Retinal pigment epithelial cell (primary cell): ENCODE measurements at regions not wholly inside any gene's neighbourhood (a gene's known extent, or its start where the extent isn't known, plus 50 kb on each side); places are given as distances from the start of the nearest gene placed in this dataset.

Source experiments
- DNase-seq: peaks from one replicate; pipeline ENCODE4 v3.0.0-alpha.2; 2010; ENCODE audit warnings: low read depth
- H3K4me3 ChIP-seq: 2 replicates; pipeline ENCODE4 v1.5.1; 2011; ENCODE audit warnings: mild to moderate bottlenecking, low read length, control low read depth, moderate library complexity
- TF ChIP-seq, protein P1 (sequence below): conservative IDR thresholded peaks from 2 replicates; pipeline ENCODE4 v1.5.1; 2011; ENCODE audit warnings: low read depth, low read length, control low read depth, inconsistent platforms

DNA sequence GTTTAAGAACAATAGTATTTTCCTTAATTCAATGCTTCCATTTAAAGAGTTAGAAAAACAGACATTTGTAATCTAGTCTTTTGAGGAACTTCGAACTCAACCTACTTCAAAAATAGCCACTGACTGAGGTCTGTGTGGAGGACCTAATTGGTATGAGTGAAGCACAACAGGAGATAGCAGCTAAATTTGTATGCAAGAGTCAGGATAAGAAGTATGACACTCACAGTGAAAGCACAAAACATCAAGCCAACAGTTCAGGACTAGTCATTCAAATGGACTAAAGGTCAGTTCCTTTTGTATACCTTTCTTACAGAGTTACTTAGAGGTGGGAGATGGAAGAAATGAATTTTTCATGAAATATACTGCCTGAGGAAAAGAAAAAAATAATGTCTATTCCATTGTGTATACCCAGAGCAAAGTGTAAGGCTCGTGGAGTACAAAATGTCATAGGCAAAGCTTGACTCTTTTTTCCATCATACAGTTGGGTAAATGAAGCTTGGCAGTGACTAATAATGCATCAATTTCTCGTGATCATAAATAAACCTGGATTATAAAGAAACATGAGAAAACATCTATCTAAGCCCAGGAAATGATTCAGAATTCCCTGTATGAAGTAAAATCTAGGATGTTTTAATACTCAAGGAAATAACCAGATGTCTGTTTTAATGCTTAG is 1005.2 kb upstream of the CADM2 start:
- no peak overlapping the region for H3K4me3 ChIP-seq
- DNase-seq, result peak; percentile 56
- TF ChIP-seq, protein P1, sequence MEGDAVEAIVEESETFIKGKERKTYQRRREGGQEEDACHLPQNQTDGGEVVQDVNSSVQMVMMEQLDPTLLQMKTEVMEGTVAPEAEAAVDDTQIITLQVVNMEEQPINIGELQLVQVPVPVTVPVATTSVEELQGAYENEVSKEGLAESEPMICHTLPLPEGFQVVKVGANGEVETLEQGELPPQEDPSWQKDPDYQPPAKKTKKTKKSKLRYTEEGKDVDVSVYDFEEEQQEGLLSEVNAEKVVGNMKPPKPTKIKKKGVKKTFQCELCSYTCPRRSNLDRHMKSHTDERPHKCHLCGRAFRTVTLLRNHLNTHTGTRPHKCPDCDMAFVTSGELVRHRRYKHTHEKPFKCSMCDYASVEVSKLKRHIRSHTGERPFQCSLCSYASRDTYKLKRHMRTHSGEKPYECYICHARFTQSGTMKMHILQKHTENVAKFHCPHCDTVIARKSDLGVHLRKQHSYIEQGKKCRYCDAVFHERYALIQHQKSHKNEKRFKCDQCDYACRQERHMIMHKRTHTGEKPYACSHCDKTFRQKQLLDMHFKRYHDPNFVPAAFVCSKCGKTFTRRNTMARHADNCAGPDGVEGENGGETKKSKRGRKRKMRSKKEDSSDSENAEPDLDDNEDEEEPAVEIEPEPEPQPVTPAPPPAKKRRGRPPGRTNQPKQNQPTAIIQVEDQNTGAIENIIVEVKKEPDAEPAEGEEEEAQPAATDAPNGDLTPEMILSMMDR, result no peak

DNA sequence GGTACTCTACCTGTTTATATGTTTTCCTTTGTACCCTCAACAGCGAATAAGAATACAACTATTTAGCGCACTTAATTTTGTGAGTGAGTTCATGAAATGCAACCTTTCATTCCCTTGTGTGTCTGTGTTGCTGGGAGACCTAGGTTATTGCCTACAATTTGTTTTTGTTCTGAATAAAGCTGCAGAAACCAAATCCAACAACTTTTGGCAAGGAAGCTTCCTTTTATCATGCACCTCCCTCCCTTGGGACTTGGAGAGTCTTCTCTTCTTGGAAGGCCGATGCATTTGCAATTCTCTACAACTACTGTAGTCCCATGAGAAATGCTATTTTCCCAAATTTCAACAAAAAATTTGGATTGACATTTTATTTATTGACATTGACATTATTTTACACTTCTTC is 1002.4 kb upstream of the CADM2 start:
- TF ChIP-seq, protein P1, result no peak
- no peak overlapping the region for H3K4me3 ChIP-seq
- no peak for DNase-seq

DNA sequence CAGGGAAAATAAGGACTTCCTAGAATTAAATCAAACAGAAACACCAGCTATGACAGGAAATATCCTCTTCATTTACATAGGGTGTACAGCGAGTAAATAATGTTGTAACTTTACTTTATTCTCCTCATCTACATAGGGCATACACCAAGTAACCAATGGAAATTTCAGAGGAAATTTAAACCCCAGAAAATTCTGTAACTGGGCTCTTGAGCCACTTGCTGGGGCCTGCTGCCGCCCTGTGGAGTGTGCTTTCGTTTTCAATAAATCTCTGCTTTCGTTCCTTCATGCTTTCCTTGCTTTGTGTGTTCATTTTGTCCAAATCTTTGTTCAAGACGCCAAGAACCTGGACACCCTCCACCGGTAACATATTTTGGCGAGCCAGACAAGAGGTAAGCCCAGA is 990.4 kb upstream of the CADM2 start:
- DNase-seq, result no peak
- TF ChIP-seq, protein P1, result no peak
- H3K4me3 ChIP-seq, result no peak overlapping the region

DNA sequence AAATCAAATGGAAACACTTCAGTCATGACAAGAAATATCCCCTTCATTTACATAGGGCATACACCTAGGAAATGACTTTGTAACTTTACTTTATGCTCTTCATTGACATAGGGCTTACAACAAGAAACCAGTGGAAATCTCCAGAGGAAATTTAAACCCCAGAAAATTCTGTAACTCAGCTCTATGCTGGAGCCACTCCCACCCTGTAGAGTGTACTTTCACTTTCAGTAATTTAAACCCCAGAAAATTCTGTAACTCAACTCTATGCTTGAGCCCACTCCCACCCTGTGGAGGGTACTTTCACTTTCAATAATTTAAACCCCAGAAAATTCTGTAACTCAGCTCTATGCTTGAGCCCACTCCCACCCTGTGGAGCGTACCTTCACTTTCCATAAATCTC is 987.1 kb upstream of the CADM2 start:
- DNase-seq, result no peak
- no peak overlapping the region for H3K4me3 ChIP-seq
- TF ChIP-seq, protein P1, result no peak

DNA sequence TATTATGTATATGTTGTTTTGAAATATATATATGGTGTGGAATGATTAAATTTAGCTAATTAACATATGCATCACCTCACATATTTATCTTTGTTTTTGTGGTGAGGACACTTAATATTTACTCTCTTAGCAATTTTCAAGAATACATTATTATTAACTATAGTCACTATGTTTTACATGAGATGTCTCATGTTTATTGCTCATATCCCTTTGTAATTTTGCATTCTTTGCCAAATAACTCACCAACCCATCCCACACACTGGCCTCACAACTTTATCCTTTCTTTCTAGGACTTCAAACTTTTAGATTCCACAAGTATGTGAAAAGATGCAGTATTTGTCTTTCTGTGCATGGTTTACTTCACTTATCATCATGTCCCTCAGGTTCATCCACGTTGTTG is 950.2 kb upstream of the CADM2 start:
- no peak for DNase-seq
- TF ChIP-seq, protein P1, result no peak
- no peak overlapping the region for H3K4me3 ChIP-seq

DNA sequence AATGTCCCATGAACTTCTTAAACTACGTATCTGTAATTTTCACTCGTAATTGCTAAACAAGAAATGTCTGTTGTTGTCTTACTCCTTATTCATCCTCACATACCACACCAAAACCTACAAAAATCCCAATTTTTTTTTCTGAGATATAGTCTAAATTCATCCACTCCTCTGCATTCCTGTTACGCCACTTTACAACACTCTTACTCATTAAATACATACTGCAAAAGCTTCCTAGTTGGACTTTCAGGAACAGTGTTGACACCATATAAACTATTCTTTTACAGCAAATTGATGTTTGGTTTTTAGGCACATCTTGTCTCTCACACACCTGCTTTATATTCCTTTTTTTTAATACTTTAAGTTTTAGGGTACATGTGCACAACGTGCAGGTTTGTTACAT is 934.9 kb upstream of the CADM2 start:
- TF ChIP-seq, protein P1, result no peak
- H3K4me3 ChIP-seq, result no peak overlapping the region
- no peak for DNase-seq

DNA sequence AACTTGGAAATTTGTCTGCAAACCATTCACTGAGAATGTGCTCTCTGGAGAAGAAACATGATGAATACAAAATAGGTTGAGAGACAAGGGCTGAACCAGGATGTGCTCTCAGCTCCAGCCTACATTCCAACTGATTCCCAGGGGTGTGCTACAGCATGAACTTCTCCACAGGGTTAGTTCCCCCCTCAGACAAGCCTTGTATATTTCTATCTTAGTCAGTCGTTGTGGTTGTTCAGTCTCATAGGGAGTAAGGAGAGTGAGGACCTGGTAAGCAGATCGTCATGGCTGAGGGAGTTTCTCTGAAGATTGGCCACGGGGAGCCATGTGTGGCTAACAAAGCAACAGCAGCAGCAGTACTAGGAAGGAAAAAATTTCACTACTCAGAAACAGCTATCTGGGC is 919.7 kb upstream of the CADM2 start:
- TF ChIP-seq, protein P1, result no peak
- no peak for DNase-seq
- no peak overlapping the region for H3K4me3 ChIP-seq
